ENCODE measurements at regions not wholly inside any gene's neighbourhood (a gene's known extent, or its start where the extent isn't known, plus 50 kb on each side); places are given as distances from the start of the nearest gene placed in this dataset.
A peak's percentile ranks its signal among the peaks of the same experiment; 100 is the strongest.
"Not testable (repeated sequence)": the region's sequence is repeated elsewhere in the genome, so short reads cannot be mapped to it uniquely, and the experiment has no call there.

DNA sequence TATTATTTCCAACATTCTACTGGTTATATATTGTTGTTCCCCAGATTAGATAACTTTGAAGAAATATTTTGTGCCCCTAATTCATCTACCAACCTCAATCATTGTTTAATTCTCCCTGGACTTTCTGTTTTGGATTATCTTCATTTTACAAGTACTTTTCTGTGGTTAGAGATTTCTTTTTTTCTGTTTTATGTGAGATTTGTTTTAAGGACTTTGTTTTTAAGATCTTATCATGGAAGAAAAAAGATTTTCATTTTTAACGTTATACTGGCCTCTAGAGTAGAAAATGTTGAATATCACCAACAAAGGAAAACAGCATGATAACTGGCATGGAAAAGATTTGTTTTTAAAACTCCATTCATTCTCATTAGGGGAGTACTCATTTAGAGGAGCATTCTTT is 210.9 kb upstream of the KCNMB2 start:
- no peak for DNase-seq (ENCODE audit: low read depth, low spot score)
- H3K4me3 ChIP-seq (ENCODE audit: low read length) = no peak overlapping the region

DNA sequence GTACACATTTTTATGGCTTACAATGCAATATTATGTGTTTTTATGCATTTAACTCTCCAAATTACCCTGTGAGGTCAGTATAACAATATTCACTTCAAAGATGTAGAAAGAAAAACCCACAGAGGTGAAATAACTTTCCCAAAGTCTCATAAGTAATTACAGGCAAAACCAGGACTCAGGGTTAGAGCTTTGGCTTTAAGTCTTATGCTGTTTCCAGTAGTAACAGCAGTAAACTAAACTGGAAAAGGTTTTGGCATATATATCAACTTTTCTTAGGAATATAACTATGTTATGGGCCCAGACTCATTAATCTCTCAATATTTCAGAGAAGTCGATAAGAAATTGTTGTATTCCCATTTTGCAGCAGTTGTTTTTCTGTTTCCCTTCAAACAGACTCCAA is 206.3 kb upstream of the KCNMB2 start:
- H3K4me3 ChIP-seq (ENCODE audit: low read length) = no peak overlapping the region
- no peak for DNase-seq (ENCODE audit: low read depth, low spot score)

DNA sequence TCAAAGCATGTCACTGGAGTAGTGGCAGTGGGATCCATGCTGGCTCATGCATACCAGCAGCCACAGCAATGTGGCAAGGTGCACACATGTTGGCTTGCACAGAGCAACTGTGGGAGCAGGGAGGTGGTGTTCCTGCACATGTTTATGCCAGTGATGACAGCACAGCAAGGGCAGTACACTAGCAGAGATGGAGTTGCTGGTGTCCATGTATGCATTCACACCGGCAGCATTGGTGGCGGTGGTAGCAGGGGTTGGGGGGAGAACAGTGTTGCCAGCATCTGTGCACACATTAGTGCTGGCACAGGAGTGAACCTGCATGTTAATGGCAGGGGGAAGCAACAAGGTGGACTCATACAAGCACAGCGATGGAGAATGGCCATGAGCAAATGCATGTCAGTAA is 202.0 kb upstream of the KCNMB2 start:
- no peak for DNase-seq (ENCODE audit: low read depth, low spot score)
- no peak overlapping the region for H3K4me3 ChIP-seq (ENCODE audit: low read length)

DNA sequence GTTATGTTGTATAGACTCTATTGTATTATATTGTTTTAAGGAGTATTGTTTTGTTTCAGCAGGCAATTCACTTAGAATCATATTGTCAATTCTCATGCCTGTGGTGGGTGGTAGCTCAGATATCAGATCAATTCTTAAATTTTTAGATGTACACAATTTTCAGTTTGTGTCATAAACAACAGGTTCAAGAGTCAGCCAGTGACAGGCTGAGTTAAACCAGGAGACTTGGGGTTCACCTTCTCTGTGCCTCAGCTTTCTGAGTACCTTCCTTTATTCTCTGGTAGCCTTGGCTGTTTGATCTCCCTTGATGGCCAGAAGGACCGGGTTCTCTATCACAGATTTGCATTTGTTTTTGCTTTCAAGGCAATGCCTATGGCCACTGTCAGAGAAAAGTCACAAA is 199.9 kb upstream of the KCNMB2 start:
- DNase-seq (ENCODE audit: low read depth, low spot score) = no peak
- H3K4me3 ChIP-seq (ENCODE audit: low read length) = no peak overlapping the region

DNA sequence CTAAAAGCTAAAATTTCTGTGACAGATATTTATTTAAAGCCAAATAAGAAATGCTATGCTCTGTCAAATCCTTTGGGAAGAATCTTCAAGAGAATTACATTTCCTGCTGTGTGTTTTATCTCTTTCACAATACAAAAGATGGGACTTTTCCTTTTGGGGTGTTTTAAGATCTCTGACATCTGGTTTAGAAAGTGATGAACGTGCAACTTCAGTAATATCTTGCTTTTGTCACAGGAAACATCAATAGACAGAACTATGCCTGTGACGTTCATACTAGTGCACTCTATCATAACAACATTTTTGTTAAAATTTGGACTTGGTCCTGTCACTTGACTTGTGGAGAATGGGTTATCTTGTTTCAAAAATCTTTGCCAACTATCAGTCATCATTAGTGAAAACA is 195.7 kb upstream of the KCNMB2 start:
- no peak overlapping the region for H3K4me3 ChIP-seq (ENCODE audit: low read length)
- DNase-seq (ENCODE audit: low read depth, low spot score) = no peak

DNA sequence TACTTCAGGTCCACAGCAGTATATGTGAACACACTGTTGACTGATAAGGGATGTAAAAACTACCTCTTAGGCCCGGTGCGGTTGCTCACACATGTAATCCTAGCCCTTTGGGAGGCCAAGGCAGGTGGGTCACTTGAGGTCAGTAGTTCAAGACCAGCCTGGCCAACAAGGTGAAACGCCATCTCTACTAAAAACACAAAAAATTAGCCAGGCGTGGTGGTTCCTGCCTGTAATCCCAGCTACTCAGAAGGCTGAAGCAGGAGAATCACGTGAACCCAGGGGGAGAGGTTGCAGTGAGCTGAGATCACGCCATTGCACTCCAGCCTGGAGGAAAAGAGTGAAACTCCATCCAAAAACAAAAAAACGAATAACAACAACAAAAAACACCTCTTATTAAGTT is 194.6 kb upstream of the KCNMB2 start:
- no peak overlapping the region for H3K4me3 ChIP-seq (ENCODE audit: low read length)
- no peak for DNase-seq (ENCODE audit: low read depth, low spot score)

DNA sequence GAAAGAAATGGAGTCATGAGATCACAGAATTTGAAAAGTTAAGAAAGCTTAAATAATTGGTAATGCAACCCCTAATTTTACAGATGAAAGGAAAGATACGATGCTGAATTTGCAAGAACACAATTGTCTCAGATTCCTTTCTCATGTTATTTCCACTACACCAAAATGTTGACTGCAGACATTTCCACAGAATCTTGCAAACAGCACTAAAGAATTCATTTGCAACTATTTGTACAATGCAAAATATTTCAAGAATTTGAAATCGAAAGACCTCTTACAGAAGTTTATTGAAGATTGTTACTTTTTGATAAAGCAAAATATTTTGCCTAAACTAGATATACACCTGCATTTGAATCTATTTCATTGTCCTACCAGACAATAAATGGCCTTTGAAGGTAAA is 194.1 kb upstream of the KCNMB2 start:
- H3K4me3 ChIP-seq (ENCODE audit: low read length) = no peak overlapping the region
- DNase-seq (ENCODE audit: low read depth, low spot score) = no peak

DNA sequence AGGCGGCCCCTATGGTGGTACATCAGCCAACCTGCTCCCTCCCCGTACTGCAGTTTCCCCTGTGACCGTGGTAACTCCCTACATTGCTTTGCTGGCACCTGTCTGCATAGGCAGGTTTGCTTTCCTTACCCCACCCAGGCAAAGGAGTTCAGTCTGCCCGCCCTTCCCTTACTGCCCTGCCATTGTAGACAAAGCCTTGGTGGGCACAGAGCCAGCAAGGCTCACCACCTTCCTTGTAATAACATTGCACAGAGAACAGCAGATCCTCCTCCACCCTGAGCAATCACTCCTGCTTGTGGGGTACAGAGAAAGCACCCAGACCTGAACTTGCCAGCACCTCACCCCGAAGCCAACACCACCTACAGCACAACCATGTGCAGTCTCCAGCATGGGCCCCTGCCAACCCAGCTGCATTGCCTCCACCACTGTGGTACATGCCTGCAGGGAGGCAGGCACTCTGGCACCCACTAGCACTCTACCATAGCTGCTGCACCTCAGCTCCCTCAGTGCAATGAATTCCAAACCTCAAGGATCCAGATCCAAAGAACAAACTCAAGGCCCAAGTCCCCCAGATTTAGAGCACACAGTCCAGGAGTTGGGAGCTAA is 192.7 kb upstream of the KCNMB2 start:
- DNase-seq (ENCODE audit: low read depth, low spot score) = no peak
- no peak overlapping the region for H3K4me3 ChIP-seq (ENCODE audit: low read length)

DNA sequence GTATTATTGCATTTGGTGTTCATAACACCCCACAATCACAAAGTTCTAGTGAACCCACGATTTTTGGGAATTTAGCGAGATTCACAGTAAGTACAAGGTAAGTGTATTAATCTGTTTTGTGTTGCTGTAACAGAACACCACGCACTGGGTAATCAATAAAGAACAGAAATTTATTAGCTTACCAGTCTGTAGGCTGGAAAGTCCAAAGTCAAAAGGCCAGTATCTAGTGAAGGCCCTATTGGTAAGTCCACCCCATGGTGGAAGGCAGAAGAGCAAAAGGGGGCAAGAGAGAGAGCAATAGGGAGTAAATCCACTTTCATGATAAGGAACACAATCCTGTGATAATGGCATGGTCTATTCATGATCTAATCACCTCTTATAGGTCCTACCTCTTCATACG is 190.3 kb upstream of the KCNMB2 start:
- H3K4me3 ChIP-seq (ENCODE audit: low read length) = no peak overlapping the region
- DNase-seq (ENCODE audit: low read depth, low spot score) = no peak

DNA sequence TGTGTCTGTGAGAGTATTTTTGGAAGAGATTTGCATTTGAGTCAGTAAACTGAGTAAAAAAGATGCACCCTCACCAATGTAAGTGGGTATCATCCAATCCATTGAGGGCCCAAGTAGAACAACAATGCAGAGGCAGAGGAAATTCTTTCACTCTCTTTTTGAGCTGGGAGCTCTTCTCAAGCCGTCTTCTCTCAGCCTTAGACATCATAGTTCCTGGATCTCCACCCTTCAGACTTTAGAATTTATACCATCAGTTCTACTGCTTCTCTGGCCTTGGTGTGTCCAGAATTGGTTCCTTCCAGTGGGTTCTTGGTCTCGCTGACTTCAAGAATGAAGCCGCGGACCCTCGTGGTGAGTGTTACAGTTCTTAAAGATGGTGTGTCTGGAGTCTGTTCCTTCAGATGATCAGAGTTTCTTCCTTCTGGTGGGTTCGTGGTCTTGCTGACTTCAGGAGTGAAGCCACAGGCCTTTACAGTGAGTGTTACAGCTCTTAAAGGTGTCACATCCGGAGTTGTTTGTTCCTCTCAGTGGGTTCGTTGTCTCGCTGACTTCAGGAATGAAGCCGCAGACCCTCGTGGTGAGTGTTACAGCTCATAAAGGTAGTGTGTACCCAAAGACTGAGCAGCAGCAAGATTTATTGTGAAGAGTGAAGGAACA is 187.5 kb upstream of the KCNMB2 start:
- DNase-seq (ENCODE audit: low read depth, low spot score) = peak; percentile 5
- H3K4me3 ChIP-seq (ENCODE audit: low read length) = not testable (repeated sequence)

DNA sequence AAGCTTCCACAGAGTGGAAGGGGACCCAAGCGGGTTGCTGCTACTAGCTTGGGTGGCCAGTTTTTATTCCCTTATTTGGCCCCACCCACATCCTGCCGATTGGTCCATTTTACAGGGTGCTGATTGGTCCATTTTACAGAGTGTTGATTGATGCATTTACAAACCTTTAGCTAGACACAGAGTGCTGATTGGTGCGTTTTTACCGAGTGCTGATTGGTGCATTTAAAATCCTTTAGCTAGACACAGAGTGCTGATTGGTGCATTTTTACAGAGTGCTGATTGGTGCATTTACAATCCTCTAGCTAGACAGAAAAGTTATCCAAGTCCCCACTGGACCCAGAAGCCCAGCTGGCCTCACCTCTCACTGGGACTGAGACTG is 187.0 kb upstream of the KCNMB2 start:
- not testable (repeated sequence) for DNase-seq (ENCODE audit: low read depth, low spot score); H3K4me3 ChIP-seq (ENCODE audit: low read length)

DNA sequence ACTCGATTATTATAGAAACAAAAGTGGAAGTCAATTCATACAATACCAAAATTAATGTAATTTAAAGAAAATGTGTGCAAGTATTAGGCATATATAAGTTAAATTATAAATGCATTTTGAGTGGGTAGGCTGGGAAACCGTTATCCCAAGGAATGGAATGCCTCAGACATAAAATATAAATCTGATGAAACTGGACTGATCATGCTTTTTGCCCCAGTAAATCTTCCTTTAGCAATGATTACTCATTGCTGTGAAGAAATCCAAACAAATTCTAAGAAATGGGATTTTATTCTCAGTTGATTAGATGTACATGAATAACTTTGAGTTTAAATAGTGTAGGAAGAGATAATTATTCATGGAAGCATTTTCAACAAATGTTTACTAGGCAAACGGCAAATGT is 185.5 kb upstream of the KCNMB2 start:
- no peak for DNase-seq (ENCODE audit: low read depth, low spot score)
- H3K4me3 ChIP-seq (ENCODE audit: low read length) = no peak overlapping the region

DNA sequence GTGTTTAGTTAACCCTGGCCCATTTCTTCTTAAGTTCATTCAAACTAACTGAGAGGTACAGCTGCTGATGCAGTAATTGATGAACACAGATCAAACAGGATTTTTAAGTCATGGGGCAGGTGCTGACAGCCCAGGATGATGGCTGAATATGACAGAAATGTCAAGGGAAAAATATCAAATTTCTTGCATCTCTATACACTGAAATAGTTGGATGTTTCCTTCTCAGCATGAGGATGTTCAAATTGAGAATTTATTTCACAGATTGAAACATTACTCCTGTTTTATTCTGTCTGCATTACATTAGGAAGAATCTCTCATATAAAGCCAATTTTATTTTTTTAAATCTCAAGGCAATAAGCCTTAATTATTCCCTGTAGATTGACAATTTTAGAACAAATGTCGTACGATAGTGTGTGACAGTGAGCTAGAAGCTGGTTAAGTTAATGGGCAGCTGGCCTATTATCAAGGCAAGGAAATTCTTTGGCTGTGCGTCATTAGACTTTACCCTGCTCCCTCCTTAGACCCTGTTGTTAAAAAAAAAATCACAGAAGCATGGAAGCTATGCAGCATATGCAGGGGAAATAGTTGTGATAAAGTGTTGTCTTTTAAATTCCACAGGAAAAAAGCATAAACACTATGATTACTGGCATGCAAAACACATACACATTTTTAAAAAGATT is 183.8 kb upstream of the KCNMB2 start:
- H3K4me3 ChIP-seq (ENCODE audit: low read length) = no peak overlapping the region
- DNase-seq (ENCODE audit: low read depth, low spot score) = no peak

DNA sequence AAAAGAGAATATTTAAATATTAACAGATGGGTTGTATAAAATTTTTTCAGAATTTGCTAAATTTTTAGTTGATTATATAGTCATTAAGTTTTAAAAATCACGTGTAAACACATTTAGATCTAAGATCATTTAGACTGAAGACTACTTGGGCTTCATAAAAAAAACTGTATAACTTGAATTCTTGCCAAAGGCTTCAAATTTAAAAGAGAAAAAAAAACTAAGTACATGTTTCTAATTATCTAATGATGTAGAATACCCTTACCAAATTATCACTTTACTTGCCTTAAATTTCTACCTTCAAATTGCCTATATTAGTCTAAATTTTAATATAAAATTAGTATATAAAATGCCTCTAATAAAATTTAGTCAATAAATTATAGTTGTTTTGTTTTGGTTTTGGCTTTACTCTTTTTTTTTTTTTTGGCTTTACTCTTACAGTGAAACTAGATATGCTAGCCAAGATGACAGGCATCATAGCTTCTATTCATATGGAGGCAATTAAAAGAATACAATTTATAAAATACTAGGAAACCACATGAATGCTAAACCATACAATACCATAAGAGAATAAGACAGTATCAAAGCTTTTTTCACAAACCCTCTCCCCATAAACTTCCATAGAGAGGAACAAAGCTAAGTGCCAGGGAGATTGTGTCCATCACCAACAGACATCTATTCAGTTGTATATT is 183.1 kb upstream of the KCNMB2 start:
- no peak for DNase-seq (ENCODE audit: low read depth, low spot score)
- no peak overlapping the region for H3K4me3 ChIP-seq (ENCODE audit: low read length)

DNA sequence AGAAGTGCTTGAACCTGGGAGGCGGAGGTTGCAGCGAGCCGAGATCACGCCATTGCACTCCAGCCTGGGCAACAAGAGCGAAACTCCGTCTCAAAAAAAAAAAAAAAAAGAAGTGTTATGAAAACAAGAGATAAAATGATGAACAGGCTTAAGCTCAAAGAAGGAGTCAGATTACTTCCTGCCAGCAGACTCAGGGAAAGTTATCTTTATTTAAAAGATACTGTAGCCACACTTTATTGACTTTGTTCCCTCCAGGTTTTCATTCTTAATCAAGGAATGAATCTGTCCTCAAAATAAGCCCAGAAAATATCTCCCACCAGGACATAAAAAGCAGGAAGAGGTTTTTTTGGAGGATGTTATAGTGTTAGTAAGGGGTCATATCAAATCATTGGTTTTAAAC is 176.5 kb upstream of the KCNMB2 start:
- DNase-seq (ENCODE audit: low read depth, low spot score) = no peak
- H3K4me3 ChIP-seq (ENCODE audit: low read length) = no peak overlapping the region

DNA sequence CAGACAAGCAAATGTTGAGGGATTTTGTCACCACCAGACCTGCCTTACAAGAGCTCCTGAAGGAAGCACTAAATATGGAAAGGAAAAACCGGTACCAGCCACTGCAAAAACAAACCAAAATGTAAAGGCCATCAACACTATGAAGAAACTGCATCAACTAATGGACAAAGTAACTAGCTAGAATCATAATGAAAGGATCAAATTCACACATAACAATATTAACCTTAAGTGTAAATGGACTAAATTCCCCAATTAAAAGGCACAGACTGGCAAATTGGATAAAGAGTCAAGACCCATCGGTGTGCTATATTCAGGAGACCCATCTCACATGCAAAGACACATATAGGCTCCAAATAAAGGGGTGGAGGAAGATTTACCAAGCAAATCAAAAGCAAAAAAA is 173.2 kb upstream of the KCNMB2 start:
- H3K4me3 ChIP-seq (ENCODE audit: low read length); DNase-seq (ENCODE audit: low read depth, low spot score): not testable (repeated sequence)

DNA sequence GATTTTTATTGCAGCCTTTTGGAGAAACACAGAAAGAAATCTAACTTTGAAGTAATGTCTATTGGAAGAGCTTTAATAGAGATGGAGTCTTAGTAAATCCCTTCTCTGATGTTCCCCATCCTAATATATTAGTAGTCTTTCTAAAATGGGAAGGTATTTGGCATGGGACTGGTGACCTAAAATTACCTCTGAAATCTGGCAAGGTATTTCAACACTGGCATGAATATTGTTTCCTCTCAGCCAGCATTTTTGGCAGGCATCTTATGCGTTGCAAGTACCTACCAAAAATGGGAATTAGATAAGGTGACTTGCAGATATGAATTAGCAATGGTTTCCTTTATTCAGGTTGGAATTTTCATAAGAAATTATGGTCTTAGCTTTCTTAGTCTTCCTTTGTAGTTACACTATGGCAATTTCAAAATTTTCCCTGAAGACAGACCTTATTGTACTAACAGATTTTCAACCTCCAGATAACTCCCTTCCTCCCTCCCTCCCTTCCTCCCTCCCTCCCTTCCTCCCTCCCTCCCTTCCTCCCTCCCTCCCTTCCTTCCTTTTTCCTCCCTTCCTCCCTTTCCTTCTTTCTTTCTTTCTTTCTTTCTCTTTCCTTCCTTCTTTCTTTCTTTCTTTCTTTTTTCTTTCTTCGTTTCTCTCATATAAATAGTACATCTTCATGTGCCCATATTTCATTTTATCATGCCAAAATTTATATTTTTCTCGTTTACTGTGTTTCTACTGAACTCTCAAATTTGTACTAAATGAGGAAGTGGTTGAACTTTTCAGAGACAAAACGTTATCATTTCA is 168.2 kb upstream of the KCNMB2 start:
- no peak overlapping the region for H3K4me3 ChIP-seq (ENCODE audit: low read length)
- DNase-seq (ENCODE audit: low read depth, low spot score) = no peak

DNA sequence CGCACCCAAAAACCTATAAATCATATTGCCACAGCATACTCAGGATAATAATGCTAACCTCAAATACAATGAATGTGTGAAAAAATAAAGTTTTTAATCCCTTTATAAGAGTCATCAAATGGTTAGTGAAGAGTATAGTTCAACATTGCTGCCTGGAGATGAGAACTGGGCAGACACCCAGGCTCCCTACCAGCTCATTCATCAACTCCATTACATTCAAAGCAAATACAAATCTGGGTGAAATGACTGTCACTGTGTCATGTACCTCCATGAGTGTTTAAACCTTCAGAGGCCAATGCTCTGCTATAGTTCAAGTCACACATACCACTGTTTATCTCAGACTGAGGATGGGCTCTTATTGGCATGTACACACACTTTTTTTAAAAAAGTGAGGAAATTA is 167.2 kb upstream of the KCNMB2 start:
- DNase-seq (ENCODE audit: low read depth, low spot score) = no peak
- no peak overlapping the region for H3K4me3 ChIP-seq (ENCODE audit: low read length)

DNA sequence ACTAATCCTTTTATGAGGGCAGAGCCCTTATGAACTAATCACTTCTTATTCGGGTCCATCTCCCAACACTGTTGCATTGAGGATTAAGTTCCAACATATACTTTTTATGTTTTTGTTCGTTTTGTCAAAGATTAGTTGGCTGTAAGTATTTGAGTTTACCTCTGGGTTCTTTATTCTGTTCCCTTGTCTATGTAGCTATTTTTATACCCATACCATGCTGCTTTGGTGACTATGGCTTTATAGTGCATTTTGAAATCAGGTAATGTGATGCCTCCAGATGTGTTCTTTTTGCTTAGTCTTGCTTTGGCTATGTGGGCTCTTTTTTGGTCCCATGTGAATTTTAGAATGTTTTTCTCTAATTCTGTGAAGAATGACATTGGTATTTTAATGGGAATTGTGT is 166.4 kb upstream of the KCNMB2 start:
- DNase-seq (ENCODE audit: low read depth, low spot score) = no peak
- no peak overlapping the region for H3K4me3 ChIP-seq (ENCODE audit: low read length)

DNA sequence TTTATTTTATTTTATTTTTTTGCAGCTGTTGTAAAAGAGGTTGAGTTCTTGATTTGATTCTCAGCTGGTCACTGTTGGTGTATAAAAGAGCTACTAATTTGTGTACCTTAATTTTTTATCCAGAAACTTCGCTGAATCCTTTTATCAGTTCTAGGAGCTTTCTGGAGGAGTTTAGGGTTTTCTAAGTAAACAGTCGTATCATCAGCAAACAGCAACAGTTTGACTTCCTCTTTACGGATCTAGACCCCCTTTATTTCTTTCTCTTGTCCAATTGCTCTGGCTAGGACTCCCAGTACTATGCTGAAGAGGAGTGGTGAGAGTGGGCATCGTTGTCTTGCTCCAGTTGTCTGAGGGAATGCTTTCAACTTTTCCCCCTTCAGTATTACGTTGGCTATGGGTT is 165.8 kb upstream of the KCNMB2 start:
- no peak for DNase-seq (ENCODE audit: low read depth, low spot score)
- no peak overlapping the region for H3K4me3 ChIP-seq (ENCODE audit: low read length)

Data from Jurkat, Clone E6-1 (cell line).